Ectodermal cell (in vitro differentiated cells): ENCODE measurements at regions not wholly inside any gene's neighbourhood (a gene's known extent, or its start where the extent isn't known, plus 50 kb on each side); places are given as distances from the start of the nearest gene placed in this dataset.

Experiments
- H3K27ac ChIP-seq: 2 replicates; pipeline ENCODE4 v1.7.0; 2013; ENCODE audit warnings: mild to moderate bottlenecking, low read depth, low read length; ENCODE audit not compliant: insufficient read depth, poor library complexity, severe bottlenecking
- H3K27me3 ChIP-seq: 2 replicates; pipeline ENCODE4 v1.7.0; 2013; ENCODE audit warnings: mild to moderate bottlenecking, low read length; ENCODE audit not compliant: insufficient read depth, control insufficient read depth, poor library complexity, severe bottlenecking
- H3K36me3 ChIP-seq: one replicate; pipeline ENCODE4 v1.7.0; 2013; ENCODE audit warnings: low read length; ENCODE audit not compliant: control insufficient read depth, insufficient read depth
- H3K4me1 ChIP-seq: one replicate; pipeline ENCODE4 v1.7.0; 2013; ENCODE audit warnings: low read length; ENCODE audit not compliant: control insufficient read depth, insufficient read depth
- H3K4me3 ChIP-seq: 2 replicates; pipeline ENCODE4 v1.7.0; 2013; ENCODE audit warnings: low read depth, low read length, control low read depth; ENCODE audit not compliant: insufficient read depth
- H3K9me3 ChIP-seq: 2 replicates; pipeline ENCODE4 v1.7.0; 2013; ENCODE audit warnings: mild to moderate bottlenecking, low read length, moderate library complexity; ENCODE audit not compliant: control insufficient read depth
- WGBS, 2 experiments: methylation state at CpG; one replicate each; pipeline ENCODE4 v1.1.7; 2013; ENCODE audit warnings: missing lambda C conversion rate in 2 of 2; 5-methylcytosine and 5-hydroxymethylcytosine counted together

- Histone ChIP-seq H3K27ac (no peak overlapping the region), H3K9me3 (no peaks in the 10 kb centered on the region), H3K4me1 (peaks cover 6% of the 10 kb centered on the region), H3K4me3 (no peak overlapping the region), H3K36me3 (no peaks in the 10 kb centered on the region), H3K27me3 (no peaks in the 10 kb centered on the region)
- WGBS, 2 experiments: 71 to 74% methylated on average over 17 of the region's 17 CpGs
These were observed 184.8 kb upstream of the GSE1 start for GRCh38 chr16:85428168-85428898.

GRCh38 chr16:85428899-85429775, 184.0 kb upstream of the GSE1 start:
- H3K4me3 ChIP-seq: no peak overlapping the region

GRCh38 chr16:85429776-85430522, 183.2 kb upstream of the GSE1 start:
- 87 to 89% methylated on average over 18 of the region's 18 CpGs for WGBS, 2 experiments
- Histone ChIP-seq H3K36me3 (no peaks in the 10 kb centered on the region), H3K27ac (no peak overlapping the region), H3K9me3 (no peaks in the 10 kb centered on the region), H3K4me3 (no peak overlapping the region), H3K4me1 (peaks cover 4% of the 10 kb centered on the region), H3K27me3 (no peaks in the 10 kb centered on the region)

More at GRCh38 chr16:85428899-85429775, 184.0 kb upstream of the GSE1 start:
- WGBS, 2 experiments: 92 to 93% methylated on average over 25 of the region's 25 CpGs
- Histone ChIP-seq H3K27ac (no peak overlapping the region), H3K27me3 (no peaks in the 10 kb centered on the region), H3K36me3 (no peaks in the 10 kb centered on the region), H3K4me1 (peaks cover 6% of the 10 kb centered on the region), H3K9me3 (no peaks in the 10 kb centered on the region)

GRCh38 chr16:85430523-85431421, 182.3 kb upstream of the GSE1 start:
- no peaks in the 10 kb centered on the region for H3K27me3 ChIP-seq
- H3K4me1 ChIP-seq: peaks cover 12% of the 10 kb centered on the region
- H3K9me3 ChIP-seq: no peaks in the 10 kb centered on the region
- no peak overlapping the region for H3K27ac ChIP-seq
- H3K4me3 ChIP-seq: no peak overlapping the region
- no peaks in the 10 kb centered on the region for H3K36me3 ChIP-seq
- WGBS, 2 experiments: 82 to 83% methylated on average over 37 of the region's 37 CpGs

- Histone ChIP-seq H3K4me1 (peaks cover 20% of the 10 kb centered on the region), H3K4me3 (no peak overlapping the region), H3K9me3 (no peaks in the 10 kb centered on the region), H3K27ac (no peak overlapping the region), H3K27me3 (no peaks in the 10 kb centered on the region), H3K36me3 (no peaks in the 10 kb centered on the region)
- 88 to 89% methylated on average over 33 of the region's 33 CpGs for WGBS, 2 experiments
These were observed 181.5 kb upstream of the GSE1 start for GRCh38 chr16:85431431-85432124.

GRCh38 chr16:85432606-85433005, 180.5 kb upstream of the GSE1 start:
- H3K36me3 ChIP-seq: no peaks in the 10 kb centered on the region
- 91% methylated on average over 6 of the region's 6 CpGs for WGBS, 2 experiments
- no peak overlapping the region for H3K27ac ChIP-seq
- no peak overlapping the region for H3K4me3 ChIP-seq
- H3K9me3 ChIP-seq: no peaks in the 10 kb centered on the region
- peaks cover 31% of the 10 kb centered on the region for H3K4me1 ChIP-seq
- H3K27me3 ChIP-seq: peaks cover 6% of the 10 kb centered on the region

GRCh38 chr16:85433477-85433876, 179.6 kb upstream of the GSE1 start:
- Histone ChIP-seq H3K36me3 (no peaks in the 10 kb centered on the region), H3K4me3 (no peak overlapping the region), H3K27me3 (peaks cover 14% of the 10 kb centered on the region), H3K9me3 (no peaks in the 10 kb centered on the region), H3K4me1 (peaks cover 39% of the 10 kb centered on the region), H3K27ac (no peak overlapping the region)
- 94 to 100% methylated on average over 1 of the region's 1 CpG for WGBS, 2 experiments

- Histone ChIP-seq H3K27ac (no peak overlapping the region), H3K9me3 (no peaks in the 10 kb centered on the region), H3K4me1 (peaks cover 46% of the 10 kb centered on the region), H3K27me3 (peaks cover 17% of the 10 kb centered on the region), H3K36me3 (no peaks in the 10 kb centered on the region), H3K4me3 (no peak overlapping the region)
- WGBS, 2 experiments: 30 to 41% methylated on average over 8 of the region's 8 CpGs
These were observed 177.8 kb upstream of the GSE1 start for GRCh38 chr16:85435286-85435685.

GRCh38 chr16:85435700-85436099, 177.4 kb upstream of the GSE1 start:
- Histone ChIP-seq H3K4me1 (peaks cover 46% of the 10 kb centered on the region), H3K27me3 (peaks cover 17% of the 10 kb centered on the region), H3K27ac (no peak overlapping the region), H3K36me3 (no peaks in the 10 kb centered on the region), H3K9me3 (no peaks in the 10 kb centered on the region), H3K4me3 (no peak overlapping the region)
- 69 to 70% methylated on average over 7 of the region's 7 CpGs for WGBS, 2 experiments
